HL-60 (cell line): ENCODE measurements at regions not wholly inside any gene's neighbourhood (a gene's known extent, or its start where the extent isn't known, plus 50 kb on each side); places are given as distances from the start of the nearest gene placed in this dataset.

Experiments
- GABPA ChIP-seq: IDR thresholded peaks from 2 replicates; pipeline ENCODE4 v1.6.1; 2012; ENCODE audit warnings: low read depth
- POLR2AphosphoS5 ChIP-seq: IDR thresholded peaks from 2 replicates; pipeline ENCODE4 v1.6.1; 2012; ENCODE audit warnings: low read depth
- SPI1 ChIP-seq: IDR thresholded peaks from 2 replicates; pipeline ENCODE4 v1.6.1; 2012; ENCODE audit warnings: low read depth, mild to moderate bottlenecking, borderline replicate concordance
- TF ChIP-seq, protein P1 (sequence below): IDR thresholded peaks from one replicate; pipeline ENCODE4 v1.5.1; 2011; ENCODE audit warnings: low read length, control low read depth, inconsistent platforms; ENCODE audit not compliant: insufficient read depth
- TF ChIP-seq, protein P2 (sequence below): IDR thresholded peaks from 2 replicates; pipeline ENCODE4 v1.6.1; 2012; ENCODE audit warnings: low read depth; ENCODE audit not compliant: insufficient replicate concordance

DNA sequence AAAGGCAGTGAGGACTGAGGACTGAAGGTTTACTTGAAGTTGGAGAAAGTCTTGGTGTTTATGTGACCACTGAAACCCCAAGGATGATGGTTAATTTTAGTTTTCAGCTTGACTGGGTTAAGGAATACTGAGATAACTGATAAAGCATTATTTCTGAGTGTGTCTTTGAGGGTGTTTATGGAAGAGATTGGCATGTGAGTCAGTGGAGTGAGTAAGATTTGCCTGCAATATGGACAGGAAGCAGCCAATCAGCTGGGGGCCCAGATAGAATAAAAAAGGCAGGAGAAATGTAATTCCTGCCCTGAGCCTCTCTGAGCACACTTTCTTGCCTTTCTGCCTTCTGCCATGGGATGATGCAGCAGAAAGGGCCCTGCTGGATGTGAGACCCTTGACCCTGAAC is 92.4 kb downstream of the KBTBD8 start:
- TF ChIP-seq POLR2AphosphoS5 (no peak), GABPA (no peak), SPI1 (no peak)
- TF ChIP-seq, protein P1, sequence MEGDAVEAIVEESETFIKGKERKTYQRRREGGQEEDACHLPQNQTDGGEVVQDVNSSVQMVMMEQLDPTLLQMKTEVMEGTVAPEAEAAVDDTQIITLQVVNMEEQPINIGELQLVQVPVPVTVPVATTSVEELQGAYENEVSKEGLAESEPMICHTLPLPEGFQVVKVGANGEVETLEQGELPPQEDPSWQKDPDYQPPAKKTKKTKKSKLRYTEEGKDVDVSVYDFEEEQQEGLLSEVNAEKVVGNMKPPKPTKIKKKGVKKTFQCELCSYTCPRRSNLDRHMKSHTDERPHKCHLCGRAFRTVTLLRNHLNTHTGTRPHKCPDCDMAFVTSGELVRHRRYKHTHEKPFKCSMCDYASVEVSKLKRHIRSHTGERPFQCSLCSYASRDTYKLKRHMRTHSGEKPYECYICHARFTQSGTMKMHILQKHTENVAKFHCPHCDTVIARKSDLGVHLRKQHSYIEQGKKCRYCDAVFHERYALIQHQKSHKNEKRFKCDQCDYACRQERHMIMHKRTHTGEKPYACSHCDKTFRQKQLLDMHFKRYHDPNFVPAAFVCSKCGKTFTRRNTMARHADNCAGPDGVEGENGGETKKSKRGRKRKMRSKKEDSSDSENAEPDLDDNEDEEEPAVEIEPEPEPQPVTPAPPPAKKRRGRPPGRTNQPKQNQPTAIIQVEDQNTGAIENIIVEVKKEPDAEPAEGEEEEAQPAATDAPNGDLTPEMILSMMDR, result no peak
- TF ChIP-seq, protein P2, sequence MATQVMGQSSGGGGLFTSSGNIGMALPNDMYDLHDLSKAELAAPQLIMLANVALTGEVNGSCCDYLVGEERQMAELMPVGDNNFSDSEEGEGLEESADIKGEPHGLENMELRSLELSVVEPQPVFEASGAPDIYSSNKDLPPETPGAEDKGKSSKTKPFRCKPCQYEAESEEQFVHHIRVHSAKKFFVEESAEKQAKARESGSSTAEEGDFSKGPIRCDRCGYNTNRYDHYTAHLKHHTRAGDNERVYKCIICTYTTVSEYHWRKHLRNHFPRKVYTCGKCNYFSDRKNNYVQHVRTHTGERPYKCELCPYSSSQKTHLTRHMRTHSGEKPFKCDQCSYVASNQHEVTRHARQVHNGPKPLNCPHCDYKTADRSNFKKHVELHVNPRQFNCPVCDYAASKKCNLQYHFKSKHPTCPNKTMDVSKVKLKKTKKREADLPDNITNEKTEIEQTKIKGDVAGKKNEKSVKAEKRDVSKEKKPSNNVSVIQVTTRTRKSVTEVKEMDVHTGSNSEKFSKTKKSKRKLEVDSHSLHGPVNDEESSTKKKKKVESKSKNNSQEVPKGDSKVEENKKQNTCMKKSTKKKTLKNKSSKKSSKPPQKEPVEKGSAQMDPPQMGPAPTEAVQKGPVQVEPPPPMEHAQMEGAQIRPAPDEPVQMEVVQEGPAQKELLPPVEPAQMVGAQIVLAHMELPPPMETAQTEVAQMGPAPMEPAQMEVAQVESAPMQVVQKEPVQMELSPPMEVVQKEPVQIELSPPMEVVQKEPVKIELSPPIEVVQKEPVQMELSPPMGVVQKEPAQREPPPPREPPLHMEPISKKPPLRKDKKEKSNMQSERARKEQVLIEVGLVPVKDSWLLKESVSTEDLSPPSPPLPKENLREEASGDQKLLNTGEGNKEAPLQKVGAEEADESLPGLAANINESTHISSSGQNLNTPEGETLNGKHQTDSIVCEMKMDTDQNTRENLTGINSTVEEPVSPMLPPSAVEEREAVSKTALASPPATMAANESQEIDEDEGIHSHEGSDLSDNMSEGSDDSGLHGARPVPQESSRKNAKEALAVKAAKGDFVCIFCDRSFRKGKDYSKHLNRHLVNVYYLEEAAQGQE, result no peak
